ENCODE measurements at regions not wholly inside any gene's neighbourhood (a gene's known extent, or its start where the extent isn't known, plus 50 kb on each side); places are given as distances from the start of the nearest gene placed in this dataset.

DNA sequence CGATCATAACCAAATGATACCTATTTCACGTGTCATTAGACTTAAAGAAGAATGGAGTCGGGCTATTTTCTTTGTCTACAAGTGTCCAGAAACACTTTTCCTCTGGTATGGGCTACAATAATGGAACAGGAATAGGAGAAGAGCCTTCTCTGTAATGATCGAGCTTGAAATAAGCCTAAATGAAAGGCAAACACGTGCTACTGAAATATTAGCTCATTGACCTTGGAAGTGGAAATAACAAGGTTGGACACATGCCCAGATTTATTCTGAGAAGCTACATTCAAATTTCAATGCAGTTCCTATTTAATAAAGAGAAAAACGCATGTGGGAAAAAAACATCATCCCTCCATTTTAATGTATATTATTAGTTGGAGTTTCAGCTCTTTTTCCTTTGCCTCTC lies 254.7 kb upstream of the PTER start:
- no peaks in the 10 kb centered on the region for H4K20me1 ChIP-seq (ENCODE audit: insufficient read depth, low read length)
- no peaks in the 10 kb centered on the region for H3K9me3 ChIP-seq (ENCODE audit: insufficient read depth, low read length)
- H3K4me2 ChIP-seq (ENCODE audit: low read length), result no peak overlapping the region
- H3K4me1 ChIP-seq (ENCODE audit: low read length), result no peaks in the 10 kb centered on the region; the same call in 1 of the 2 replicates
- H3K79me2 ChIP-seq (ENCODE audit: low read length), result no peaks in the 10 kb centered on the region
- no peaks in the 10 kb centered on the region for H3K36me3 ChIP-seq (replicated peaks; ENCODE audit: low read depth, low read length)
- no peak overlapping the region for H3K4me3 ChIP-seq (ENCODE audit: low read length)
- no peak overlapping the region for H2AFZ ChIP-seq (ENCODE audit: low read depth, low read length)
- H3K27me3 ChIP-seq (ENCODE audit: low read depth, low read length), result no peaks in the 10 kb centered on the region
- H3K27ac ChIP-seq (ENCODE audit: low read length), result no peak overlapping the region
- TF ChIP-seq EZH2phosphoT487 (IDR thresholded peaks at IDR 0.05; ENCODE audit: low read depth), result no peak
- TF ChIP-seq, protein P1, sequence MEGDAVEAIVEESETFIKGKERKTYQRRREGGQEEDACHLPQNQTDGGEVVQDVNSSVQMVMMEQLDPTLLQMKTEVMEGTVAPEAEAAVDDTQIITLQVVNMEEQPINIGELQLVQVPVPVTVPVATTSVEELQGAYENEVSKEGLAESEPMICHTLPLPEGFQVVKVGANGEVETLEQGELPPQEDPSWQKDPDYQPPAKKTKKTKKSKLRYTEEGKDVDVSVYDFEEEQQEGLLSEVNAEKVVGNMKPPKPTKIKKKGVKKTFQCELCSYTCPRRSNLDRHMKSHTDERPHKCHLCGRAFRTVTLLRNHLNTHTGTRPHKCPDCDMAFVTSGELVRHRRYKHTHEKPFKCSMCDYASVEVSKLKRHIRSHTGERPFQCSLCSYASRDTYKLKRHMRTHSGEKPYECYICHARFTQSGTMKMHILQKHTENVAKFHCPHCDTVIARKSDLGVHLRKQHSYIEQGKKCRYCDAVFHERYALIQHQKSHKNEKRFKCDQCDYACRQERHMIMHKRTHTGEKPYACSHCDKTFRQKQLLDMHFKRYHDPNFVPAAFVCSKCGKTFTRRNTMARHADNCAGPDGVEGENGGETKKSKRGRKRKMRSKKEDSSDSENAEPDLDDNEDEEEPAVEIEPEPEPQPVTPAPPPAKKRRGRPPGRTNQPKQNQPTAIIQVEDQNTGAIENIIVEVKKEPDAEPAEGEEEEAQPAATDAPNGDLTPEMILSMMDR (IDR thresholded peaks at IDR 0.05; ENCODE audit: low read depth, low read length), result no peak
- no peak overlapping the region for H3K9ac ChIP-seq (ENCODE audit: low read length)

DNA sequence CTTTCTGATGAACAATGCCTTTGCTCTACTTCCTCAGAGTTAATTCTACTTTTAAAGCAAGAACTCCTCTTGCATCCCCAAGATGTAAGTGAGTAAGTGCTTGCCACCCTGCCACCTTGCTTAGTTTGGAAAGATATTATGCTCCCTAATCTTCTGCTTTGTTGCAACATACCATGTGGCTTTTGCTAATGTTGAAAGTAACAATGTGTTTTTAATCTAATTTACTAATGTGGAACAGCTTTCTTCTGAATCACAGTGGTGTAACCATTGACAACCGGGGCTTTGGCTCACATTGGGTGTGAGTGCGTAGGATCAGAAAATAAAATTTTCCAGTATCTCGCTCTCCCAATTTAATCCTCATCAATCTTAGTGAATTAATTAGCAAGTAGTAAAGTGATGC lies 254.1 kb upstream of the PTER start:
- H3K4me1 ChIP-seq (ENCODE audit: low read length), result no peaks in the 10 kb centered on the region; the same call in 1 of the 2 replicates
- no peak overlapping the region for H3K4me3 ChIP-seq (ENCODE audit: low read length)
- no peak for TF ChIP-seq EZH2phosphoT487 (IDR thresholded peaks at IDR 0.05; ENCODE audit: low read depth)
- TF ChIP-seq, protein P1 (IDR thresholded peaks at IDR 0.05; ENCODE audit: low read depth, low read length), result no peak
- H3K27me3 ChIP-seq (ENCODE audit: low read depth, low read length), result no peaks in the 10 kb centered on the region
- no peak overlapping the region for H2AFZ ChIP-seq (ENCODE audit: low read depth, low read length)
- H3K36me3 ChIP-seq (replicated peaks; ENCODE audit: low read depth, low read length), result no peaks in the 10 kb centered on the region
- H3K9ac ChIP-seq (ENCODE audit: low read length), result no peak overlapping the region
- no peak overlapping the region for H3K27ac ChIP-seq (ENCODE audit: low read length)
- no peaks in the 10 kb centered on the region for H3K9me3 ChIP-seq (ENCODE audit: insufficient read depth, low read length)
- H4K20me1 ChIP-seq (ENCODE audit: insufficient read depth, low read length), result no peaks in the 10 kb centered on the region
- H3K79me2 ChIP-seq (ENCODE audit: low read length), result no peaks in the 10 kb centered on the region
- H3K4me2 ChIP-seq (ENCODE audit: low read length), result no peak overlapping the region

DNA sequence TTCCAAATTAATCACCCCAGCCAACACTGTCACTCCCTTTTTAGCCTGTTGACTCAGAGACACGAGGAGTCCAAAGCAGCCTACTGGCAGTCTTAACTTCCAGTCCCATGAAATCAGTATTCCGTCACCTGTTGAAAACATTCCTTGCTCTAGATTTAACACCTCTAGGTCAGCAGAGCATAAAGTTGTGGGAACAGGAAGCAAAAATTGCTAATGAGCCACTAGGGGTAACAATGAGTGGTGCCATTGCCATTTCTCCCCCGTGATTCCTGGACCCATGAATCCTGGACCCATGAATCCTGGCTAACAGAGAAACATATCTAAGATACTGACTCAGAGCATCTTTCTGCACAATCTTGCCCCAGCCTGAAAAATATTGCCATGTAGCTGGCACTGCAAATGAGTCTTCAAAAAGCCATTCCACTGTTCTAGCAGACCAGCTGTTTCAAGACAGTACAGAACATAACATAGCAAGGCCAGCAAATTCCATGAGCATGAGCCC lies 252.7 kb upstream of the PTER start:
- no peak overlapping the region for H3K4me3 ChIP-seq (ENCODE audit: low read length)
- H4K20me1 ChIP-seq (ENCODE audit: insufficient read depth, low read length), result no peaks in the 10 kb centered on the region
- H3K36me3 ChIP-seq (replicated peaks; ENCODE audit: low read depth, low read length), result no peaks in the 10 kb centered on the region
- no peak overlapping the region for H3K9ac ChIP-seq (ENCODE audit: low read length)
- TF ChIP-seq, protein P1 (IDR thresholded peaks at IDR 0.05; ENCODE audit: low read depth, low read length), result no peak
- TF ChIP-seq EZH2phosphoT487 (IDR thresholded peaks at IDR 0.05; ENCODE audit: low read depth), result no peak
- no peak overlapping the region for H3K4me2 ChIP-seq (ENCODE audit: low read length)
- no peak overlapping the region for H3K27ac ChIP-seq (ENCODE audit: low read length)
- no peaks in the 10 kb centered on the region for H3K9me3 ChIP-seq (ENCODE audit: insufficient read depth, low read length)
- no peaks in the 10 kb centered on the region for H3K27me3 ChIP-seq (ENCODE audit: low read depth, low read length)
- no peaks in the 10 kb centered on the region for H3K79me2 ChIP-seq (ENCODE audit: low read length)
- no peaks in the 10 kb centered on the region; the same call in 1 of the 2 replicates for H3K4me1 ChIP-seq (ENCODE audit: low read length)
- no peak overlapping the region for H2AFZ ChIP-seq (ENCODE audit: low read depth, low read length)

DNA sequence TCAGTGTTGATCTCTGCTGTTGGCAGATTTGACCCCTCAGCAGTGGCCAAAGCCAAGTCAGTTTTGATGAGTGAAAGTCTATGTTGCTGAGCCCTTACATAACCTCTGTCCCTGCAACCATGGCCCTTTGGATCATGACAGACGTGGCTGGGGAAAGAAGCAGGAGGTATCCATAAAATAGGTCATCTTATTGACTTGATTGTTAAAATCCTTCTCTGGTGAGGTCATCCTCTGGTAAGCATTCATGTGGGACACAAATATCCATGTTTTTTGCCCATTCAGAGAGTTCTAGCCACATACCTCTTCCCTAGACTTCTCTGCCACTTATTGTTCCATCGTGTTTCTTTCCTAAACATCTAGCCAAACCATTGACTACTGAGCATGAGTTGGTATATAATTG lies 251.9 kb upstream of the PTER start:
- TF ChIP-seq EZH2phosphoT487 (IDR thresholded peaks at IDR 0.05; ENCODE audit: low read depth), result no peak
- TF ChIP-seq, protein P1 (IDR thresholded peaks at IDR 0.05; ENCODE audit: low read depth, low read length), result no peak
- no peaks in the 10 kb centered on the region for H3K27me3 ChIP-seq (ENCODE audit: low read depth, low read length)
- H3K4me2 ChIP-seq (ENCODE audit: low read length), result no peak overlapping the region
- no peaks in the 10 kb centered on the region for H4K20me1 ChIP-seq (ENCODE audit: insufficient read depth, low read length)
- no peak overlapping the region for H3K4me3 ChIP-seq (ENCODE audit: low read length)
- no peak overlapping the region for H3K27ac ChIP-seq (ENCODE audit: low read length)
- no peaks in the 10 kb centered on the region for H3K9me3 ChIP-seq (ENCODE audit: insufficient read depth, low read length)
- no peak overlapping the region for H3K9ac ChIP-seq (ENCODE audit: low read length)
- no peak overlapping the region for H2AFZ ChIP-seq (ENCODE audit: low read depth, low read length)
- H3K36me3 ChIP-seq (replicated peaks; ENCODE audit: low read depth, low read length), result no peaks in the 10 kb centered on the region
- H3K79me2 ChIP-seq (ENCODE audit: low read length), result no peaks in the 10 kb centered on the region
- H3K4me1 ChIP-seq (ENCODE audit: low read length), result peaks cover 2% of the 10 kb centered on the region; the same call in 1 of the 2 replicates

All from OCI-LY3 (cell line).